ENCODE measurements at regions not wholly inside any gene's neighbourhood (a gene's known extent, or its start where the extent isn't known, plus 50 kb on each side); places are given as distances from the start of the nearest gene placed in this dataset.

DNA sequence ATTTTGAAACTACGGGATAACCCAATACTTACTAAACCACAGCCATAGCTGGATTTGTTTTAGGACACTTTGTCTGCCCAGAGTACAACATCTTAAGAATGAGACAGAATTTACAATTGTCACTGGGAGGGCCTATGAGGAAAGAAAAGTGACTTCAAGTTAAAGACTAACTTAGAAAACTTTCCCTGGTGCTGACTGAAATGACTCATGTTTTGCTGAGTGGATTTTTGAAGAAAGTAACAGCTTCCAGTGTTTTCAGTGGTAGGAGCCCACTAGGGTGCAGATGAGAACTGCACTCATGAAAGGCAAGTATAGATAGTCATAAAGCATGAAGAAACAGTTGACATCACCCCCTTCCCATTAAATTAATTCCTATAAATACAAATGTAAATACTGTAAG lies 988.2 kb upstream of the MAP3K7 start:
- Histone ChIP-seq H3K27ac (no peak overlapping the region), H3K36me3 (no peaks in the 10 kb centered on the region), H3K27me3 (no peaks in the 10 kb centered on the region), H3K9me3 (no peaks in the 10 kb centered on the region), H3K4me3 (no peak overlapping the region), H3K4me1 (no peaks in the 10 kb centered on the region)
- TF ChIP-seq, protein P1, sequence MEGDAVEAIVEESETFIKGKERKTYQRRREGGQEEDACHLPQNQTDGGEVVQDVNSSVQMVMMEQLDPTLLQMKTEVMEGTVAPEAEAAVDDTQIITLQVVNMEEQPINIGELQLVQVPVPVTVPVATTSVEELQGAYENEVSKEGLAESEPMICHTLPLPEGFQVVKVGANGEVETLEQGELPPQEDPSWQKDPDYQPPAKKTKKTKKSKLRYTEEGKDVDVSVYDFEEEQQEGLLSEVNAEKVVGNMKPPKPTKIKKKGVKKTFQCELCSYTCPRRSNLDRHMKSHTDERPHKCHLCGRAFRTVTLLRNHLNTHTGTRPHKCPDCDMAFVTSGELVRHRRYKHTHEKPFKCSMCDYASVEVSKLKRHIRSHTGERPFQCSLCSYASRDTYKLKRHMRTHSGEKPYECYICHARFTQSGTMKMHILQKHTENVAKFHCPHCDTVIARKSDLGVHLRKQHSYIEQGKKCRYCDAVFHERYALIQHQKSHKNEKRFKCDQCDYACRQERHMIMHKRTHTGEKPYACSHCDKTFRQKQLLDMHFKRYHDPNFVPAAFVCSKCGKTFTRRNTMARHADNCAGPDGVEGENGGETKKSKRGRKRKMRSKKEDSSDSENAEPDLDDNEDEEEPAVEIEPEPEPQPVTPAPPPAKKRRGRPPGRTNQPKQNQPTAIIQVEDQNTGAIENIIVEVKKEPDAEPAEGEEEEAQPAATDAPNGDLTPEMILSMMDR (IDR thresholded peaks at IDR 0.05), result no peak
- intact Hi-C loops (cut with DNase I; ENCODE audit: low total_unique reads), result no loop called here
- DNase-seq, result no peak

DNA sequence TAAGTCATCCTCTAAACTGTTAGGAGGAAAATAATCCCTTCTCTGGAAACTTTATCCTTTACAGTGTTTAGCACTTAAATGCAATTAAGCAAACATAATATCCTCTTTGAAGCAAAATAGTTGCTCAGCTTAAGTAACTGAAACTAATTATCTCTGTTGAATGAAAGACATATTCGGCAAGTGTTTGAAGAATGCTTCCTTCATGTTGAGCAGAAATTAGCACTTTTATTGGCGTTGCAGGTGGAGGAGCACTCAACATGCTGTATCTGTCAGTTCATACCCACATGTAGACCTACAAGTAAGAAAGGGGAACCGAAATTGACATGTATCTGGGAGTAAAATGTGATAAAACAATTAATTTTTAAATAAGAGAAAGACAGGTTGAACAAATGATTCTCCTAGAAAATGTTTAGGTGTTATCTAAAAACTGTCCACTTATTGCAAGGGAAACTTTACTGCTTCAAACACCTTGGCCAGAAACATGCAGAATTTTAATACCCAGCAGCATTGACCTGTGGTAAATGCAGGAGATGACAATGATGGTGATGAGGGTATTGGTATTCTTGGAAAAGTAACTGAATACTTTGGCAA lies 987.0 kb upstream of the MAP3K7 start:
- TF ChIP-seq, protein P1 (IDR thresholded peaks at IDR 0.05), result no peak
- H3K27me3 ChIP-seq, result no peaks in the 10 kb centered on the region
- no peaks in the 10 kb centered on the region for H3K9me3 ChIP-seq
- H3K27ac ChIP-seq, result no peak overlapping the region
- no peak for DNase-seq
- no peak overlapping the region for H3K4me3 ChIP-seq
- H3K4me1 ChIP-seq, result no peaks in the 10 kb centered on the region
- no peaks in the 10 kb centered on the region for H3K36me3 ChIP-seq
- intact Hi-C loops (cut with DNase I; ENCODE audit: low total_unique reads), result no loop called here

DNA sequence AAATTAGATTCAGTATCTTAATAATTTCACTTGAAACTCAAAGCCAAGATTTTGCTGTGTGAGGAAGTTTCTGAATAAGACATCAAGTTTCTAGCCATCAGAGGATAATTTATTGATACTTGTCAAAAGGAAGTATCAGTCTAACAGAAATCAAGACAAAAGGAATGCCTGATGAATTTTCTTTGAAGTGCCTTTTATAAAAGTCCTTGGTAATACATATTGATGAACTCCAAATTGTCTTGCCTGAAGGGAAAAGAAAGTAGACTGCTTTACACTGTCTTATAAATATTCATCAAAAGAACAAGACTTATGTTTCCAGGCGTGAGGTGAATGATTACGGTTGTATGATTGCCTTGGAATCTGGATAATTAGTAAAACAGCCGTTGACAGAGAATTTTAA lies 986.0 kb upstream of the MAP3K7 start:
- no peaks in the 10 kb centered on the region for H3K9me3 ChIP-seq
- H3K4me1 ChIP-seq, result no peaks in the 10 kb centered on the region
- no peak overlapping the region for H3K4me3 ChIP-seq
- no peaks in the 10 kb centered on the region for H3K27me3 ChIP-seq
- no peak overlapping the region for H3K27ac ChIP-seq
- intact Hi-C loops (cut with DNase I; ENCODE audit: low total_unique reads), result no loop called here
- no peak for DNase-seq
- TF ChIP-seq, protein P1 (IDR thresholded peaks at IDR 0.05), result no peak
- H3K36me3 ChIP-seq, result no peaks in the 10 kb centered on the region

DNA sequence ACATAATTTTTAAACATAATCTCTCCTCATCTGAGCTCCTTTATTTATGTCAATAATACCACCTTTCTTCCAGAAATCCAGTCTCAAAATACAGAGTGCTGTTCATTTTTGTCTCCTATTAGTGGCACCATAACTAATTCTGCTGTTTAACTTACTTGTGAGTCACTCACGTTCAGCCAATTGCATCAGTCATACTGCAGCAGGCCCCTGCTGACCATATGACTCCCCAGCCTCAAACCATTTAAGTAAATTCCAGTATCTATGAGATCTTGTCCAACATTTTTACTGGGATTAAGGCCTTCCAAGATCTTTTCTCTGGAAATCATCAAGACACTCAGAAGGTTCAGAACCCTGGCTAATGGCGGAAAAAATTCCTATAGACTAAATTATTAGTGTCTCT lies 982.2 kb upstream of the MAP3K7 start:
- Histone ChIP-seq H3K4me1 (no peaks in the 10 kb centered on the region), H3K4me3 (no peak overlapping the region), H3K9me3 (no peaks in the 10 kb centered on the region), H3K36me3 (no peaks in the 10 kb centered on the region), H3K27me3 (no peaks in the 10 kb centered on the region), H3K27ac (no peak overlapping the region)
- intact Hi-C loops (cut with DNase I; ENCODE audit: low total_unique reads), result no loop called here
- DNase-seq, result no peak
- TF ChIP-seq, protein P1 (IDR thresholded peaks at IDR 0.05), result no peak

DNA sequence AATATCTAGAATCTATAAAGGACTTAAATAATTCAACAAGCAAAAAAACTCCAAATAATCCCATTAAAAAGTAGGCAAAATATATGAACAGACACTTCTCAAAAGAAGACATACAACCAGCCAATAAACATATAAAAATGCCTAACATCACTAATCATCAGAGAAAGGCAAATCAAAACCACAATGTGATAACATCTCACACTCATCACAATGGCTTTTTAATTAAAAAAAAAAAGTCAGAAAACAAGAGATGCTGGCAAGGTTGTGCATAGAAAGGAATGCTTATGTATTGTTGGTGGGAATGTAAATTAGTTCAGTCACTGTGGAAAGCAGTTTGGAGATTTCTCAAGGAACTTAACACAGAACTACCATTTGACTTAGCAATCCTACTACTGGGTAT lies 979.6 kb upstream of the MAP3K7 start:
- intact Hi-C loops (cut with DNase I; ENCODE audit: low total_unique reads), result no loop called here
- Histone ChIP-seq H3K9me3 (peaks cover 0 to 5% (median 0%) of the 10 kb centered on the region in 3 donors), H3K27me3 (no peaks in the 10 kb centered on the region), H3K27ac (no peak overlapping the region), H3K4me3 (no peak overlapping the region), H3K4me1 (peaks cover 0 to 17% (median 3%) of the 10 kb centered on the region in 4 donors), H3K36me3 (no peaks in the 10 kb centered on the region)
- no peak for DNase-seq
- TF ChIP-seq, protein P1 (IDR thresholded peaks at IDR 0.05), result no peak

DNA sequence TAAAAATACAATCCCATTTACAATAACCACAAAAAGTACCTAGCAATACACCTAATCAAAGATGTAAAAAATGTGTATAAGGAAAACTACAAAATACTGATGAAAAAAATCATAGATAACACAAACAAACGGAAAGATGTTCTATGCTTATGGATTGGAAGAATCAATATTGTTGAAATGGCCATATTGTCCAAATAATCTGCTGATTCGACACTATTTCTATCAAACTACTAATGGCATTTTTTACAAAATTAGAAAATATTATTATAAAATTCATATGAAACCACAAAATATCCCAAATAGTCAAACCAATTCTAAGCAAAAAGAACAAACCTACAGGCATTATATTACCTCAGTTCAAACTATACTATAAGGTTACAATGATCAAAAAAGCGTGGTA lies 978.3 kb upstream of the MAP3K7 start:
- Histone ChIP-seq H3K27ac (no peak overlapping the region), H3K36me3 (no peaks in the 10 kb centered on the region), H3K9me3 (peaks cover 0 to 10% (median 7%) of the 10 kb centered on the region in 3 donors), H3K4me3 (no peak overlapping the region), H3K4me1 (peaks cover 0 to 17% (median 3%) of the 10 kb centered on the region in 4 donors), H3K27me3 (no peaks in the 10 kb centered on the region)
- TF ChIP-seq, protein P1 (IDR thresholded peaks at IDR 0.05), result no peak
- intact Hi-C loops (cut with DNase I; ENCODE audit: low total_unique reads), result no loop called here
- DNase-seq, result no peak
